Left ventricle myocardium superior (tissue), 1 donor: ENCODE measurements at regions not wholly inside any gene's neighbourhood (a gene's known extent, or its start where the extent isn't known, plus 50 kb on each side); places are given as distances from the start of the nearest gene placed in this dataset.
"Not testable (repeated sequence)": the region's sequence is repeated elsewhere in the genome, so short reads cannot be mapped to it uniquely, and the experiment has no call there.

Experiments
- ATAC-seq: fragments of 200-7000 bp; cut with Tn5 transposase; one replicate; pipeline ENCODE4 v1.9.1; 2020; ENCODE audit warnings: mild to moderate bottlenecking, moderate library complexity
- DNase-seq: peaks from one replicate; pipeline ENCODE4 v3.0.0-alpha.2; 2020
- intact Hi-C: fragments of 100-400 bp; cut with micrococcal nuclease; formaldehyde crosslinking; loops from one replicate; pipeline ENCODE4 v1.11.0; 2022
- donor health status: DM: no; HTN: yes; CAD: no; lungs with severe emphysema.

- intact Hi-C loops = no loop called here
- DNase-seq = no peak
- ATAC-seq = no peak
Measured at GRCh38 chr4:67343199-67343598, 202.1 kb downstream of the CENPC start.

- ATAC-seq (no peak), DNase-seq (no peak)
- intact Hi-C loops = no loop called here
Measured at GRCh38 chr4:67342291-67342690, 203.0 kb downstream of the CENPC start.

- no peak for DNase-seq
- intact Hi-C loops = no loop called here
- peak; percentile 60 for ATAC-seq
Measured at GRCh38 chr4:67333664-67334063, 211.6 kb downstream of the CENPC start.

- DNase-seq (no peak), ATAC-seq (no peak)
- intact Hi-C loops = no loop called here
Measured at GRCh38 chr4:67332627-67333026, 212.7 kb downstream of the CENPC start.

GRCh38 chr4:67328393-67328792 lies 216.9 kb downstream of the CENPC start:
- intact Hi-C loops = no loop called here
- no peak for ATAC-seq
- no peak for DNase-seq

GRCh38 chr4:67328018-67328278 lies 217.4 kb downstream of the CENPC start:
- intact Hi-C loops = no loop called here
- DNase-seq (no peak), ATAC-seq (no peak)

GRCh38 chr4:67327245-67328017 lies 217.9 kb downstream of the CENPC start:
- DNase-seq (no peak), ATAC-seq (peak; percentile 60)
- intact Hi-C loops = no loop called here

- intact Hi-C loops = no loop called here
- ATAC-seq = no peak
- no peak for DNase-seq
Measured at GRCh38 chr4:67325791-67326190, 219.5 kb downstream of the CENPC start.

- intact Hi-C loops = no loop called here
- peak; percentile 62 for ATAC-seq
- no peak for DNase-seq
Measured at GRCh38 chr4:67320645-67321044, 224.7 kb downstream of the CENPC start.

- intact Hi-C loops, ATAC-seq, DNase-seq: not testable (repeated sequence)
Measured at GRCh38 chr4:67319607-67320006, 225.7 kb downstream of the CENPC start.

- intact Hi-C loops, DNase-seq, ATAC-seq: not testable (repeated sequence)
Measured at GRCh38 chr4:67300497-67301185, 244.7 kb downstream of the CENPC start.

GRCh38 chr4:67292636-67293035 lies 252.7 kb downstream of the CENPC start:
- intact Hi-C loops = no loop called here
- peak; percentile 32 for ATAC-seq
- no peak for DNase-seq

- intact Hi-C loops = no loop called here
- DNase-seq (no peak), ATAC-seq (no peak)
Measured at GRCh38 chr4:67292045-67292444, 253.3 kb downstream of the CENPC start.

- intact Hi-C loops = no loop called here
- ATAC-seq = no peak
- DNase-seq = no peak
Measured at GRCh38 chr4:67291644-67292043, 253.7 kb downstream of the CENPC start.

GRCh38 chr4:67288964-67289363 lies 256.3 kb downstream of the CENPC start:
- DNase-seq (no peak), ATAC-seq (no peak)
- intact Hi-C loops = no loop called here

- DNase-seq (no peak), ATAC-seq (no peak)
- intact Hi-C loops = no loop called here
Measured at GRCh38 chr4:67286724-67287123, 258.6 kb downstream of the CENPC start.

- no peak for DNase-seq
- ATAC-seq = no peak
- intact Hi-C loops = no loop called here
Measured at GRCh38 chr4:67282749-67283148, 262.6 kb downstream of the CENPC start.

- DNase-seq (no peak), ATAC-seq (no peak)
- intact Hi-C loops = no loop called here
Measured at GRCh38 chr4:67275179-67275750, 270.0 kb downstream of the CENPC start.

GRCh38 chr4:67274671-67275070 lies 270.6 kb downstream of the CENPC start:
- intact Hi-C loops, DNase-seq, ATAC-seq: not testable (repeated sequence)

GRCh38 chr4:67273666-67274065 lies 271.6 kb downstream of the CENPC start:
- intact Hi-C loops = no loop called here

GRCh38 chr4:67261971-67262370 lies 283.3 kb downstream of the CENPC start:
- ATAC-seq (no peak), DNase-seq (no peak)
- intact Hi-C loops = no loop called here

More at GRCh38 chr4:67273666-67274065, 271.6 kb downstream of the CENPC start:
- ATAC-seq (no peak), DNase-seq (no peak)
